Neural cell (in vitro differentiated cells): ENCODE measurements at regions not wholly inside any gene's neighbourhood (a gene's known extent, or its start where the extent isn't known, plus 50 kb on each side); places are given as distances from the start of the nearest gene placed in this dataset.

ENCODE experiments used
- H2AFZ ChIP-seq: fragments of 200-600, 300-800 bp; sonication (generic), shearing (Covaris generic); 2 replicates; pipeline ENCODE4 v1.6.0; 2014; ENCODE audit warnings: low read depth, mild to moderate bottlenecking, antibody characterized with exemption, low read length, moderate library complexity
- H3F3A ChIP-seq: fragments of 200-600 bp; shearing (Covaris generic); 2 replicates; pipeline ENCODE4 v1.6.1; 2016; ENCODE audit warnings: mild to moderate bottlenecking, moderate library complexity, mixed read lengths, antibody characterized with exemption, low read length; ENCODE audit not compliant: insufficient read depth, poor library complexity, severe bottlenecking
- H3K27ac ChIP-seq: fragments of 200-600, 300-800 bp; sonication (generic), shearing (Covaris generic); 2 replicates; pipeline ENCODE4 v1.5.1; 2014; ENCODE audit warnings: mild to moderate bottlenecking, low read length, moderate library complexity
- H3K27me3 ChIP-seq: fragments of 300-800, 200-600 bp; sonication (generic), shearing (Covaris generic); 2 replicates; pipeline ENCODE4 v1.6.0; 2014; ENCODE audit warnings: mild to moderate bottlenecking, low read depth, low read length, moderate library complexity; ENCODE audit not compliant: insufficient read depth
- H3K36me3 ChIP-seq: fragments of 300-800, 200-600 bp; sonication (generic), shearing (Covaris generic); 2 replicates; pipeline ENCODE4 v1.5.1; 2014; ENCODE audit warnings: mild to moderate bottlenecking, antibody characterized with exemption, low read length, moderate library complexity; ENCODE audit not compliant: insufficient read depth
- H3K4me2 ChIP-seq: fragments of 300-800, 200-600 bp; sonication (generic), shearing (Covaris generic); 2 replicates; pipeline ENCODE4 v1.6.0; 2014; ENCODE audit warnings: mild to moderate bottlenecking, low read length
- H3K4me3 ChIP-seq: fragments of 300-800, 200-600 bp; sonication (generic), shearing (Covaris generic); 2 replicates; pipeline ENCODE4 v1.5.1; 2014; ENCODE audit warnings: mild to moderate bottlenecking, low read length, moderate library complexity
- H3K79me2 ChIP-seq: fragments of 200-600 bp; shearing (Covaris generic); replicated peaks from 2 replicates; pipeline ENCODE4 v1.6.0; 2014; ENCODE audit warnings: mild to moderate bottlenecking, low read length, moderate library complexity; ENCODE audit not compliant: insufficient read depth
- H3K9ac ChIP-seq: fragments of 300-800, 200-600 bp; sonication (generic), shearing (Covaris generic); 2 replicates; pipeline ENCODE4 v1.6.1; 2016; ENCODE audit warnings: mild to moderate bottlenecking, low read length, mixed read lengths
- H3K9me2 ChIP-seq: fragments of 200-600 bp; shearing (Covaris generic); 2 replicates; pipeline ENCODE4 v1.6.1; 2016; ENCODE audit warnings: mild to moderate bottlenecking, low read length, mixed read lengths; ENCODE audit not compliant: insufficient read depth
- H3K9me3 ChIP-seq: fragments of 200-600, 300-800 bp; sonication (generic), shearing (Covaris generic); 2 replicates; pipeline ENCODE4 v1.6.1; 2016; ENCODE audit warnings: mild to moderate bottlenecking, mixed run types, low read length, moderate library complexity, mixed read lengths
- H4K20me1 ChIP-seq: fragments of 200-600 bp; shearing (Covaris generic); 2 replicates; pipeline ENCODE4 v1.6.1; 2016; ENCODE audit warnings: mild to moderate bottlenecking, mixed run types; ENCODE audit not compliant: insufficient read depth
- CTCF ChIP-seq: fragments of 450-650 bp; IDR thresholded peaks from 2 replicates; pipeline ENCODE4 v1.5.1; 2014; ENCODE audit warnings: antibody characterized with exemption, mild to moderate bottlenecking, moderate library complexity; ENCODE audit not compliant: poor library complexity, severe bottlenecking
- EP300 ChIP-seq: fragments of 450-650 bp; conservative IDR thresholded peaks from 2 replicates; pipeline ENCODE4 v1.6.1; 2014; ENCODE audit warnings: antibody characterized with exemption, mild to moderate bottlenecking, moderate library complexity; ENCODE audit not compliant: poor library complexity, severe bottlenecking
- EZH2 ChIP-seq: fragments of 200-600, 300-800 bp; shearing (Covaris generic), sonication (generic); IDR thresholded peaks from 2 replicates; pipeline ENCODE4 v1.6.1; 2014; ENCODE audit warnings: antibody characterized with exemption, low read length, borderline replicate concordance, mild to moderate bottlenecking; ENCODE audit not compliant: insufficient read depth, poor library complexity, severe bottlenecking
- MXI1 ChIP-seq: fragments of 450-650 bp; conservative IDR thresholded peaks from 2 replicates; pipeline ENCODE4 v1.6.1; 2014; ENCODE audit warnings: antibody characterized with exemption, mild to moderate bottlenecking; ENCODE audit not compliant: poor library complexity, severe bottlenecking
- POLR2AphosphoS5 ChIP-seq: IDR thresholded peaks from 2 replicates; pipeline ENCODE4 v1.6.1; 2012
- RAD21 ChIP-seq: fragments of 450-650 bp; conservative IDR thresholded peaks from 2 replicates; pipeline ENCODE4 v1.6.1; 2014; ENCODE audit warnings: antibody characterized with exemption, mild to moderate bottlenecking, moderate library complexity
- SMC3 ChIP-seq: fragments of 450-650 bp; conservative IDR thresholded peaks from 2 replicates; pipeline ENCODE4 v1.6.1; 2014; ENCODE audit warnings: antibody characterized with exemption, mild to moderate bottlenecking, moderate library complexity; ENCODE audit not compliant: poor library complexity
- TAF1 ChIP-seq: IDR thresholded peaks from 2 replicates; pipeline ENCODE4 v1.6.1; 2012; ENCODE audit warnings: low read depth
- TF ChIP-seq, protein P1 (sequence below): IDR thresholded peaks from 2 replicates; pipeline ENCODE4 v1.6.1; 2012; ENCODE audit warnings: borderline replicate concordance

- no peak overlapping the region for H3K4me2 ChIP-seq
- TF ChIP-seq POLR2AphosphoS5 (no peak), SMC3 (no peak), MXI1 (no peak), RAD21 (no peak), EZH2 (no peak), EP300 (no peak), CTCF (no peak), TAF1 (no peak)
- TF ChIP-seq, protein P1, sequence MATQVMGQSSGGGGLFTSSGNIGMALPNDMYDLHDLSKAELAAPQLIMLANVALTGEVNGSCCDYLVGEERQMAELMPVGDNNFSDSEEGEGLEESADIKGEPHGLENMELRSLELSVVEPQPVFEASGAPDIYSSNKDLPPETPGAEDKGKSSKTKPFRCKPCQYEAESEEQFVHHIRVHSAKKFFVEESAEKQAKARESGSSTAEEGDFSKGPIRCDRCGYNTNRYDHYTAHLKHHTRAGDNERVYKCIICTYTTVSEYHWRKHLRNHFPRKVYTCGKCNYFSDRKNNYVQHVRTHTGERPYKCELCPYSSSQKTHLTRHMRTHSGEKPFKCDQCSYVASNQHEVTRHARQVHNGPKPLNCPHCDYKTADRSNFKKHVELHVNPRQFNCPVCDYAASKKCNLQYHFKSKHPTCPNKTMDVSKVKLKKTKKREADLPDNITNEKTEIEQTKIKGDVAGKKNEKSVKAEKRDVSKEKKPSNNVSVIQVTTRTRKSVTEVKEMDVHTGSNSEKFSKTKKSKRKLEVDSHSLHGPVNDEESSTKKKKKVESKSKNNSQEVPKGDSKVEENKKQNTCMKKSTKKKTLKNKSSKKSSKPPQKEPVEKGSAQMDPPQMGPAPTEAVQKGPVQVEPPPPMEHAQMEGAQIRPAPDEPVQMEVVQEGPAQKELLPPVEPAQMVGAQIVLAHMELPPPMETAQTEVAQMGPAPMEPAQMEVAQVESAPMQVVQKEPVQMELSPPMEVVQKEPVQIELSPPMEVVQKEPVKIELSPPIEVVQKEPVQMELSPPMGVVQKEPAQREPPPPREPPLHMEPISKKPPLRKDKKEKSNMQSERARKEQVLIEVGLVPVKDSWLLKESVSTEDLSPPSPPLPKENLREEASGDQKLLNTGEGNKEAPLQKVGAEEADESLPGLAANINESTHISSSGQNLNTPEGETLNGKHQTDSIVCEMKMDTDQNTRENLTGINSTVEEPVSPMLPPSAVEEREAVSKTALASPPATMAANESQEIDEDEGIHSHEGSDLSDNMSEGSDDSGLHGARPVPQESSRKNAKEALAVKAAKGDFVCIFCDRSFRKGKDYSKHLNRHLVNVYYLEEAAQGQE, result no peak
These were observed 657.9 kb downstream of the NYAP2 start for GRCh38 chr2:226057365-226057764.

DNA sequence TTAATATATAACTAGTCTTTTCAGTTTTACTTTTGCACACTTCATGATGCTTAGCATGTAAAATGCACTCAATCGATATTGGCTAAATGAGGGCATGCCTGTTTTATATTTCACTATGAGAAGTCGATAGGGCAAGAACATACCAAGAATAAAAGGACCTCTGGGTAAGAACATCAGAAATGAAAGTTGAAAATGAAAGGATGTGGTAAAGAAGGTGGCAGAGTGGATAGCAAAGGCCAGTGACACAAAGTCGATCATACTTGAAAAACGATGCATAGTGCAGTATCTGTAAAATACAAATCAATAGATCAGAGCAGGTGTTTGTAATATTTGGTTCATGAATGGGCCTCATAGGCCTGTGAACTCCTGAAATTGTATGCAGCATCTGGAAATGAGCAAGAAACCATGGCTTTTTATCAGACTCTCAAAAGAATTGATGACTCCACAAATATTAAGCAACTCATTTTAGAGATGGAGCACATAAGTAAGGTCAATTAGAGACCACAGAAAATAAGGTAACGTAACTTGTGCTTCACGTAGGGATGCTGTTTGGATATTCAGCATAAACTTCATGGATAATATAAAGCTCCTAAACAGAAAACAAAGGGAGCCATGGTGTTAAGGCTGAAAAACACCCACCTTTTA, 653.4 kb downstream of the NYAP2 start:
- no peaks in the 10 kb centered on the region for H3K9me3 ChIP-seq
- TF ChIP-seq EP300 (no peak), EZH2 (no peak), MXI1 (no peak), POLR2AphosphoS5 (no peak), SMC3 (no peak), CTCF (no peak), RAD21 (no peak), TAF1 (no peak)
- TF ChIP-seq, protein P1, result no peak
- no peak overlapping the region for H3K9ac ChIP-seq
- no peaks in the 10 kb centered on the region for H4K20me1 ChIP-seq
- no peaks in the 10 kb centered on the region for H3F3A ChIP-seq
- no peaks in the 10 kb centered on the region for H3K9me2 ChIP-seq
- no peak overlapping the region for H3K4me3 ChIP-seq
- no peak overlapping the region for H3K4me2 ChIP-seq
- no peak overlapping the region for H3K27ac ChIP-seq
- H3K79me2 ChIP-seq, result no peaks in the 10 kb centered on the region
- no peaks in the 10 kb centered on the region for H3K36me3 ChIP-seq
- no peak overlapping the region for H2AFZ ChIP-seq
- no peaks in the 10 kb centered on the region for H3K27me3 ChIP-seq

More at GRCh38 chr2:226057365-226057764, 657.9 kb downstream of the NYAP2 start:
- H3F3A ChIP-seq, result no peaks in the 10 kb centered on the region
- no peak overlapping the region for H3K4me3 ChIP-seq
- H4K20me1 ChIP-seq, result no peaks in the 10 kb centered on the region
- no peaks in the 10 kb centered on the region for H3K79me2 ChIP-seq
- no peak overlapping the region for H3K27ac ChIP-seq
- no peak overlapping the region for H2AFZ ChIP-seq
- H3K36me3 ChIP-seq, result no peaks in the 10 kb centered on the region
- no peaks in the 10 kb centered on the region for H3K9me2 ChIP-seq
- H3K9ac ChIP-seq, result no peak overlapping the region
- H3K9me3 ChIP-seq, result no peaks in the 10 kb centered on the region
- no peaks in the 10 kb centered on the region for H3K27me3 ChIP-seq
